Astrocyte of the cerebellum (primary cell): ENCODE measurements at regions not wholly inside any gene's neighbourhood (a gene's known extent, or its start where the extent isn't known, plus 50 kb on each side); places are given as distances from the start of the nearest gene placed in this dataset.

ENCODE experiments used
- DNase-seq: peaks from one replicate; pipeline ENCODE4 v3.0.0-alpha.2; 2011; ENCODE audit warnings: low read depth
- H3K4me3 ChIP-seq: 2 replicates; pipeline ENCODE4 v1.5.1; 2011; ENCODE audit warnings: mild to moderate bottlenecking, low read depth, low read length, moderate library complexity
- CTCF ChIP-seq: IDR thresholded peaks from 2 replicates; pipeline ENCODE4 v1.5.1; 2012; ENCODE audit warnings: low read length, low read depth, moderate library complexity, mild to moderate bottlenecking; ENCODE audit errors: missing control alignments
- in situ Hi-C: cut with HindIII; loops from 2 replicates; pipeline ENCODE4 v1.10.0; 2017; ENCODE audit warnings: low sequenced_read_pairs

DNA sequence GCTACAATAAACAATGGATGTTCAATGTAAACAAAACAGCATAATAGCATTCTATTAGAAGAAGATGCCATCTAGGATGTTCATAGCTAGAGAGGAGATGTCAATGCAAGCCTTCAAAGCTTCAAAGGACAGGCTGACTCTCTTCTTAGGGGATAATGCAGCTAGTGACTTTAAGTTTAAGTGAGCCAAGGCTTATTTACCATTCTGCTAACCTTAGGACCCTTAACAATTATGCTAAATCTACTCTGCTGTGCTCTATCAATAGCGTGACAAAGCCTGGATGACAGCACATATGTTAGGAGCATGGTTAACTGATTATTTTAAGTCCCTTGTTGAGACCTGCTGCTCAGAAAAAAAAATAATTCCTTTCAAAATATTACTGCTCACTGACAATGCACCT, 106.0 kb upstream of the SSTR1 start:
- no peak overlapping the region for H3K4me3 ChIP-seq
- no peak for TF ChIP-seq CTCF
- in situ Hi-C loops, result loop anchor here (5.0 kb wide), 1 partner anchor 84 kb away; no protein-coding TSS in a partner anchor
- no peak for DNase-seq

DNA sequence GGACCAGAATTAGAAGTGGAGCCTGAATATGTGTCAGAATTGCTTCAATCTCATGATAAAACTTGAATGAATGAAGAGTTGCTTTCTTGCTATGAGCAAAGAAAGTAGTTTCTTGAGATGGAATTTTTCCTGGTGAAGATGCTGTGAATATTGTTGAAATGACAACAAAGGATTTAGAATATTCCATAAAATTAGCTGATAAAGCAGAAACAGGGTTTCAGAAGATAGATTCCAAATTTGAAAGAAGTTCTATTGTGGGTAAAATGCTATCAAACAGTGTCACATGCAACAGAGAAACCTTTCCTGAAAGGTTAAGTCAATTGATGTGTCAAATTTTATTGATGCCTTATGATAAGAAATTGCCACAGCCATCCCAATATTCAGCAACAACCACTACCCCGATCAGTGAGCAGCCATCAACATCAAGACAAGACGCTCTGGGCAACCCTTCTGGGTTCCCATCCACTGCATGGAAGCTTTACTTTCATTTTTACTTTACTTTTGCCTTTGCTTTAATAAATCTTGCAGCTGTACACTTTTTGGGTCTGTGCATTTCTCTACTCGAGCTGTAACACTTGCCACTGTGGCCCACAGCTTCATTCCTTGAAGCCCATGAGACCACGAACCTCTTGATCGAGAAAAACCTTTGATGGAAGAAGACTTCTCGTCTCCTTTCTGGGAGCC, 104.0 kb upstream of the SSTR1 start:
- no peak overlapping the region for H3K4me3 ChIP-seq
- in situ Hi-C loops, result loop anchor here (5.0 kb wide), 1 partner anchor 86 kb away; no protein-coding TSS in a partner anchor
- TF ChIP-seq CTCF, result no peak
- no peak for DNase-seq

GRCh38 chr14:38105106-38105702, 102.5 kb upstream of the SSTR1 start:
- DNase-seq, result no peak
- in situ Hi-C loops, result no loop called here
- no peak overlapping the region for H3K4me3 ChIP-seq
- no peak for TF ChIP-seq CTCF

DNA sequence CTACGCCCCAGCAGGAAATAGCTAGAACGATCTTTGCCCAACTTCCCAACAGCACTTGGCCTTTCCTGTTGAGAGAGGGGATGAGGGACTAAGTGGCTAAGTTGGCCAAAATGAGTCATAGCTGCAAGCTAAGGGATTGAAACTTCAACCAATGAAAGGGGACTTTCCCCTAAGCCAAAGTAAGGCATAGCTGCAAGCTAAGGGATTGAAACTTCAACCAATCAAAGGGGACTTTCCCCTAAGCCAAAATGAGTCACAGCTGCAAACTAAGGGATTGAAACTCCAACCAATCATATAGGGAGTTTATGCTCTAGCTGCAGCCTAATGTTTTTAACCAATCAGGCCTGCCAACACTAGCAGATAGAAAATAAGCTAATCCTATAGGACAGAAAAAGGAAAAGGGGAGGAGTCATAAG, 100.5 kb upstream of the SSTR1 start:
- in situ Hi-C loops, result no loop called here
- TF ChIP-seq CTCF, result no peak
- DNase-seq, result no peak
- no peak overlapping the region for H3K4me3 ChIP-seq

GRCh38 chr14:38108681-38109080, 99.0 kb upstream of the SSTR1 start:
- no peak overlapping the region for H3K4me3 ChIP-seq
- no peak for DNase-seq
- no peak for TF ChIP-seq CTCF
- in situ Hi-C loops, result no loop called here

- H3K4me3 ChIP-seq, result no peak overlapping the region
- in situ Hi-C loops, result no loop called here
These were observed 97.4 kb upstream of the SSTR1 start for GRCh38 chr14:38110258-38110657.

More at GRCh38 chr14:38110258-38110657, 97.4 kb upstream of the SSTR1 start:
- TF ChIP-seq CTCF, result no peak
- DNase-seq, result no peak
